OCI-LY7 (cell line): ENCODE measurements at regions not wholly inside any gene's neighbourhood (a gene's known extent, or its start where the extent isn't known, plus 50 kb on each side); places are given as distances from the start of the nearest gene placed in this dataset.

ENCODE experiments used
- BruUV-seq: library from RNA; stranded (reverse); fragments of 400-500 nt; replicated peaks from 2 replicates; lab custom pipeline; 2021; lab: Mats Ljungman, UMichigan
- CTCF ChIA-PET: fragments of 300-600 bp; sonication (Branson Sonifier 250); formaldehyde crosslinking; loops from one replicate; lab custom pipeline; 2022; ENCODE audit warnings: antibody characterized with exemption; ENCODE audit not compliant: unreplicated experiment; lab: Charles Lee
- POLR2A ChIA-PET: fragments of 300-600 bp; sonication (Branson Sonifier 250); formaldehyde crosslinking; loops from one replicate; lab custom pipeline; 2022; ENCODE audit warnings: antibody characterized with exemption; lab: Charles Lee
- DNase-seq: peaks from one replicate; pipeline ENCODE4 v3.0.0-alpha.2; 2015; ENCODE audit warnings: low spot score
- H2AFZ ChIP-seq: fragments of 200-600 bp; sonication (generic), shearing (Covaris generic); 2 replicates; pipeline ENCODE4 v1.6.1; 2014; ENCODE audit warnings: mild to moderate bottlenecking, antibody characterized with exemption, low read length, moderate library complexity
- H3K27ac ChIP-seq: fragments of 200-600 bp; sonication (generic); 2 replicates; pipeline ENCODE4 v1.5.1; 2014; ENCODE audit warnings: mixed run types, low read depth, mild to moderate bottlenecking, moderate library complexity, low read length, inconsistent platforms; ENCODE audit not compliant: poor library complexity, severe bottlenecking
- H3K36me3 ChIP-seq: fragments of 200-600 bp; sonication (generic); 2 replicates; pipeline ENCODE4 v1.6.1; 2014; ENCODE audit warnings: mild to moderate bottlenecking, antibody characterized with exemption, low read length, moderate library complexity, mixed read lengths; ENCODE audit not compliant: insufficient read depth
- H3K4me1 ChIP-seq: fragments of 200-600 bp; sonication (generic); 2 replicates; pipeline ENCODE4 v1.5.1; 2014; ENCODE audit warnings: mild to moderate bottlenecking, low read length; ENCODE audit not compliant: insufficient read depth, poor library complexity, severe bottlenecking
- H3K4me2 ChIP-seq: fragments of 200-600 bp; sonication (generic); 2 replicates; pipeline ENCODE4 v1.6.1; 2014; ENCODE audit warnings: mild to moderate bottlenecking, low read length
- H3K4me3 ChIP-seq: fragments of 200-600 bp; sonication (generic); 2 replicates; pipeline ENCODE4 v1.5.1; 2014; ENCODE audit warnings: mild to moderate bottlenecking, low read depth, low read length; ENCODE audit not compliant: poor library complexity, severe bottlenecking
- H3K79me2 ChIP-seq: fragments of 200-600 bp; sonication (generic); 2 replicates; pipeline ENCODE4 v1.6.1; 2016; ENCODE audit warnings: low read depth, mild to moderate bottlenecking, low read length, moderate library complexity, mixed read lengths; ENCODE audit not compliant: insufficient read depth
- H3K9me2 ChIP-seq: fragments of 200-600 bp; sonication (generic); 2 replicates; pipeline ENCODE4 v1.6.1; 2016; ENCODE audit warnings: mild to moderate bottlenecking, low read length, mixed read lengths; ENCODE audit not compliant: insufficient read depth
- H3K9me3 ChIP-seq: fragments of 200-600 bp; sonication (generic); 2 replicates; pipeline ENCODE4 v1.6.1; 2014; ENCODE audit warnings: mild to moderate bottlenecking, mixed run types, low read length, mixed read lengths
- H4K20me1 ChIP-seq: fragments of 200-600 bp; sonication (generic); 2 replicates; pipeline ENCODE4 v1.6.1; 2014; ENCODE audit warnings: mild to moderate bottlenecking, antibody characterized with exemption, low read length, moderate library complexity, mixed read lengths; ENCODE audit not compliant: insufficient read depth
- CTCF ChIP-seq: fragments of 200-600 bp; sonication (generic); conservative IDR thresholded peaks from 2 replicates; pipeline ENCODE4 v1.5.1; 2014; ENCODE audit warnings: mild to moderate bottlenecking, antibody characterized with exemption, low read length, moderate library complexity, mixed read lengths
- EZH2phosphoT487 ChIP-seq: fragments of 200-600 bp; sonication (generic); IDR thresholded peaks from 2 replicates; pipeline ENCODE4 v1.6.1; 2018; ENCODE audit warnings: low read depth, borderline replicate concordance, mild to moderate bottlenecking, mixed run types, antibody characterized with exemption, low read length, moderate library complexity, mixed read lengths
- intact Hi-C: fragments of 100-400 bp; cut with micrococcal nuclease; formaldehyde crosslinking; loops from one replicate; pipeline ENCODE4 v1.10.0; 2022; ENCODE audit not compliant: unreplicated experiment

- intact Hi-C loops: no loop called here
- Histone ChIP-seq H3K4me1 (no peaks in the 10 kb centered on the region), H3K79me2 (no peaks in the 10 kb centered on the region), H4K20me1 (no peaks in the 10 kb centered on the region), H3K36me3 (no peaks in the 10 kb centered on the region), H2AFZ (no peak overlapping the region), H3K9me2 (no peaks in the 10 kb centered on the region), H3K27ac (no peak overlapping the region), H3K9me3 (no peaks in the 10 kb centered on the region), H3K4me2 (no peak overlapping the region), H3K4me3 (no peak overlapping the region)
- CTCF ChIA-PET: no interaction called here
- BruUV-seq: no TSS peak
- DNase-seq: no peak
- POLR2A ChIA-PET: no interaction called here
- no peak for TF ChIP-seq CTCF
- no peak for TF ChIP-seq EZH2phosphoT487
Measured at GRCh38 chr10:121099181-121099580, 248.0 kb downstream of the WDR11 start.

GRCh38 chr10:121099592-121099991 is 248.4 kb downstream of the WDR11 start:
- Histone ChIP-seq H3K36me3 (no peaks in the 10 kb centered on the region), H4K20me1 (no peaks in the 10 kb centered on the region), H3K4me1 (no peaks in the 10 kb centered on the region), H3K79me2 (no peaks in the 10 kb centered on the region), H3K27ac (no peak overlapping the region), H3K4me2 (no peak overlapping the region), H3K9me3 (no peaks in the 10 kb centered on the region), H2AFZ (no peak overlapping the region), H3K9me2 (no peaks in the 10 kb centered on the region), H3K4me3 (no peak overlapping the region)
- no peak for DNase-seq
- CTCF ChIA-PET: no interaction called here
- intact Hi-C loops: no loop called here
- POLR2A ChIA-PET: no interaction called here
- BruUV-seq: no TSS peak
- no peak for TF ChIP-seq CTCF

GRCh38 chr10:121101561-121101960 is 250.4 kb downstream of the WDR11 start:
- Histone ChIP-seq H2AFZ (no peak overlapping the region), H3K4me1 (no peaks in the 10 kb centered on the region), H3K79me2 (no peaks in the 10 kb centered on the region), H3K4me3 (no peak overlapping the region), H4K20me1 (no peaks in the 10 kb centered on the region), H3K27ac (no peak overlapping the region), H3K4me2 (no peak overlapping the region), H3K9me2 (no peaks in the 10 kb centered on the region), H3K9me3 (no peaks in the 10 kb centered on the region), H3K36me3 (no peaks in the 10 kb centered on the region)
- TF ChIP-seq EZH2phosphoT487 (no peak), CTCF (no peak)
- ChIA-PET POLR2A (no interaction called here), CTCF (no interaction called here)
- intact Hi-C loops: no loop called here
- BruUV-seq: no TSS peak
- no peak for DNase-seq
